ENCODE measurements at regions not wholly inside any gene's neighbourhood (a gene's known extent, or its start where the extent isn't known, plus 50 kb on each side); places are given as distances from the start of the nearest gene placed in this dataset.

DNA sequence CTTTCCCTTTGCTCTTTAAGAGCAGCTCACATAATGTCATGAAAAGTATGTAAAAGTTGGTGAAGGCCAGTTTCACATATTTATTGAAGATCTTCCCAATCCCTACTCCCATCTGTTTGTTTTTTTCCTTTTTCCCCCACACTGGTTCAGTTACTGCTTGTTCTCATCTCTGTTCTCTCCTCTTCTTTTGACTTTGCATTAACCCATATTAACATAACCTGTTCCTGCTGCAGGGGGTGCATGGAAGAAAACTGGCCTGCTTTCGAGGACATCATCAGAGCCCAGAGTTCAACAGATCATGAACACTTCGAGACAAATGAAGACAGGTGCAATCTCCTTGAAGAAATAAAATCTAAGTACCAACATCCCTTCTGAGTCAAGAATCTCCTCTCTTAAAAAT is 93.3 kb upstream of the FAM3C start:
- Histone ChIP-seq H4K20me1 (ENCODE audit: control insufficient read depth, extremely low read depth, insufficient read depth, low read length) (no peaks in the 10 kb centered on the region), H3K4me3 (ENCODE audit: control insufficient read depth in 2 of 3, extremely low read depth in 1 of 3, insufficient read depth in 2 of 3, low read depth in 1 of 3, low read length in 3 of 3) (no peak overlapping the region), H3K9ac (ENCODE audit: control insufficient read depth, extremely low read depth, insufficient read depth, low read length) (no peak overlapping the region), H3K27me3 (ENCODE audit: control insufficient read depth, extremely low read depth, insufficient read depth, low read length) (no peaks in the 10 kb centered on the region), H3K9me1 (ENCODE audit: control insufficient read depth, extremely low read depth, insufficient read depth, low read length) (no peaks in the 10 kb centered on the region), H3K36me3 (ENCODE audit: control insufficient read depth in 2 of 2, extremely low read depth in 1 of 2, insufficient read depth in 2 of 2, low read length in 2 of 2) (no peaks in the 10 kb centered on the region), H2AFZ (ENCODE audit: control insufficient read depth, low read length) (no peak overlapping the region), H3K27ac (ENCODE audit: control insufficient read depth, insufficient read depth, low read length) (no peak overlapping the region), H3K4me1 (ENCODE audit: control insufficient read depth, extremely low read depth, insufficient read depth, low read length) (peaks cover 13% of the 10 kb centered on the region), H3K79me2 (ENCODE audit: control insufficient read depth, insufficient read depth, low read length) (no peaks in the 10 kb centered on the region), H3K4me2 (ENCODE audit: control insufficient read depth, extremely low read depth, insufficient read depth, low read depth, low read length) (no peak overlapping the region), H3K9me3 (ENCODE audit: control insufficient read depth, low read depth, low read length) (no peaks in the 10 kb centered on the region)
- TF ChIP-seq EZH2 (IDR thresholded peaks at IDR 0.05; ENCODE audit: low read length) = no peak
- TF ChIP-seq, protein P1, sequence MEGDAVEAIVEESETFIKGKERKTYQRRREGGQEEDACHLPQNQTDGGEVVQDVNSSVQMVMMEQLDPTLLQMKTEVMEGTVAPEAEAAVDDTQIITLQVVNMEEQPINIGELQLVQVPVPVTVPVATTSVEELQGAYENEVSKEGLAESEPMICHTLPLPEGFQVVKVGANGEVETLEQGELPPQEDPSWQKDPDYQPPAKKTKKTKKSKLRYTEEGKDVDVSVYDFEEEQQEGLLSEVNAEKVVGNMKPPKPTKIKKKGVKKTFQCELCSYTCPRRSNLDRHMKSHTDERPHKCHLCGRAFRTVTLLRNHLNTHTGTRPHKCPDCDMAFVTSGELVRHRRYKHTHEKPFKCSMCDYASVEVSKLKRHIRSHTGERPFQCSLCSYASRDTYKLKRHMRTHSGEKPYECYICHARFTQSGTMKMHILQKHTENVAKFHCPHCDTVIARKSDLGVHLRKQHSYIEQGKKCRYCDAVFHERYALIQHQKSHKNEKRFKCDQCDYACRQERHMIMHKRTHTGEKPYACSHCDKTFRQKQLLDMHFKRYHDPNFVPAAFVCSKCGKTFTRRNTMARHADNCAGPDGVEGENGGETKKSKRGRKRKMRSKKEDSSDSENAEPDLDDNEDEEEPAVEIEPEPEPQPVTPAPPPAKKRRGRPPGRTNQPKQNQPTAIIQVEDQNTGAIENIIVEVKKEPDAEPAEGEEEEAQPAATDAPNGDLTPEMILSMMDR (optimal IDR thresholded peaks at IDR 0.05 in 1 of 3, IDR thresholded peaks at IDR 0.05 in 1 of 3, conservative IDR thresholded peaks at IDR 0.05 in 1 of 3; ENCODE audit: extremely low read depth in 1 of 3, insufficient read depth in 2 of 3, low read length in 3 of 3) = no peak
- FAIRE-seq (no peak), DNase-seq (ENCODE audit: low read depth, low spot score) (no peak)
- dilution Hi-C loops (cut with MboI; ENCODE audit: extremely low pct_ligation_motif_present, low sequenced_read_pairs) = no loop called here

DNA sequence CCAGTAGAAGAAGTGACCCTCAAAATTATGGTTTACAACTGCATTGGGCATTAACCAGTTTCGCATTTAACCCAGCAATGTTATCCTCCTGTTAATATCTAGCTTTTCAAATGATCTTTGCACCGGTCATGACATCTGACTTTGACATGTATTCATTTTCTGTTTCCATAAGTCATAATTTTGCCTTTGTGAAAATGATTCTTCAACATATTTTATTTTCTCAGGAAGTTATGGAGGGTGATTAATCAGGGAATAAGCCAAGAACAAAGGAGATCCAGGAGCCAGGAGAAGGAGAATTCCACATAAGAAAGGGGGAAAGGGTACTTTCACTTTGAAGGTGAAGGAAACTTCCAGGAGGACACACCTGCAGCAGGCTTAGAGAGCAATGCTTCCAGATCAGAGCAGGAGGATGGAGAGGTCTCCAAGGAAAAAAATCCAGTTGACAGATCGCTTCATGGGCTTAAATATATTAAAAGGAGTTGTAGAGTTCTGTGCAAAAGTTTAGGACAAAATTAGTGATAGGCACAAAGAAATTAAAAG is 92.1 kb upstream of the FAM3C start:
- dilution Hi-C loops (cut with MboI; ENCODE audit: extremely low pct_ligation_motif_present, low sequenced_read_pairs) = no loop called here
- no peak for DNase-seq (ENCODE audit: low read depth, low spot score)
- H3K9ac ChIP-seq (ENCODE audit: control insufficient read depth, extremely low read depth, insufficient read depth, low read length) = no peak overlapping the region
- no peaks in the 10 kb centered on the region for H4K20me1 ChIP-seq (ENCODE audit: control insufficient read depth, extremely low read depth, insufficient read depth, low read length)
- TF ChIP-seq EZH2 (IDR thresholded peaks at IDR 0.05; ENCODE audit: low read length) = no peak
- TF ChIP-seq, protein P1 (optimal IDR thresholded peaks at IDR 0.05 in 1 of 3, IDR thresholded peaks at IDR 0.05 in 1 of 3, conservative IDR thresholded peaks at IDR 0.05 in 1 of 3; ENCODE audit: extremely low read depth in 1 of 3, insufficient read depth in 2 of 3, low read length in 3 of 3) = no peak
- H3K4me3 ChIP-seq (ENCODE audit: control insufficient read depth in 2 of 3, extremely low read depth in 1 of 3, insufficient read depth in 2 of 3, low read depth in 1 of 3, low read length in 3 of 3) = peak overlapping the region in 1 of 3 experiments; percentile 42
- H3K79me2 ChIP-seq (ENCODE audit: control insufficient read depth, insufficient read depth, low read length) = no peaks in the 10 kb centered on the region
- no peaks in the 10 kb centered on the region for H3K9me3 ChIP-seq (ENCODE audit: control insufficient read depth, low read depth, low read length)
- no peaks in the 10 kb centered on the region for H3K27me3 ChIP-seq (ENCODE audit: control insufficient read depth, extremely low read depth, insufficient read depth, low read length)
- peak overlapping the region; percentile 80 for H2AFZ ChIP-seq (ENCODE audit: control insufficient read depth, low read length)
- H3K27ac ChIP-seq (ENCODE audit: control insufficient read depth, insufficient read depth, low read length) = no peak overlapping the region
- peak overlapping the region; percentile 25 for H3K4me2 ChIP-seq (ENCODE audit: control insufficient read depth, extremely low read depth, insufficient read depth, low read depth, low read length)
- no peaks in the 10 kb centered on the region for H3K36me3 ChIP-seq (ENCODE audit: control insufficient read depth in 2 of 2, extremely low read depth in 1 of 2, insufficient read depth in 2 of 2, low read length in 2 of 2)
- H3K9me1 ChIP-seq (ENCODE audit: control insufficient read depth, extremely low read depth, insufficient read depth, low read length) = no peaks in the 10 kb centered on the region
- peaks cover 14% of the 10 kb centered on the region for H3K4me1 ChIP-seq (ENCODE audit: control insufficient read depth, extremely low read depth, insufficient read depth, low read length)
- FAIRE-seq = peak; percentile 13

Data from keratinocyte (primary cell).